NCI-H345 treated with DMSO at 0.1 percent for 48 hours (cell line): ENCODE measurements at regions not wholly inside any gene's neighbourhood (a gene's known extent, or its start where the extent isn't known, plus 50 kb on each side); places are given as distances from the start of the nearest gene placed in this dataset.

ENCODE experiments used
- DNase-seq: peaks from one replicate; lab custom pipeline; 2025; ENCODE audit not compliant: unreplicated experiment; lab: John Stamatoyannopoulos, UW

GRCh38 chr9:94159069-94159939 is 75.0 kb downstream of the PTPDC1 start:
- no peak for DNase-seq

DNA sequence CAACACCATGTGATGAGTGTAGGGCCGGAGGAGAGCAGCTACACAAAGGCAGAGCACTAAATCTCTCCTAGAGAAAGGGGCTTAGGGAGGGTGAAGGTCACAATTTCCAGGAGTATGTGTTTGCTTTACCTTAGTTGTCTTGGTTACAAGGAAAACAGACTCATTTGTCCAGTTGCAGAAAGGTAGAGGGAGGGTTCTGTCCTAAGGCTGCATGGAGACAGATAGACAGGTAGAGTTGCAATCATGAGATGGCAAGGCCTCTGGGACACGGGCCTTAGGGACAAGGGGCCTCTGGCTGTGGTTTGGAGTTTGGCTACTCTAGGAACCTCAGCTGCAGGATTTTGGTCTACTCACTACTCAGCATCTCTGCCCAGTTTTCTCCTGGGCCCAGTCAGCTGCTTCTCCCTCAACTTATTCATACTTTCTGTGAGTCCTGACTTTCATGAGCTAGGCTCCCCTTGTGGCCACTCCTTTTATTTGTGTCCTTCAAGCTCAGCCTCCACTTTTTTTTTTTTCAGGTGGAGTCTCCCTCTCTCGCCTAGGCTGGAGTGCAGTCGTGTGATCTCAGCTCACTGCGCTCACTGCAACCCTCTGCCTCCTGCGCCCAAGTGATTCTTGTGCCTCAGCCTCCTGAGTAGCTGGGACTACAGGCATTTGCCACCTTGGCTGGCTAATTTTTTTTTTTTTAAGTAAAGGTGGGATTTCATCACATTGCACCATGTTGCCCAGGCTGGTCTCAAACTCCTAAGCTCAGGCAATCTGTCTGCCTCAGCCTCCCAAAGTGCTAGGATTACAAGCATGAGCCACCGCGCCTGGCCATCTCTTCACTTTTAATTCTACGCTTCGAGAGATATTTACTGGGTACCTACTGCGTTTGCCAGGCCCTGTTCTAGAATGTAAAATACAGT is 76.6 kb downstream of the PTPDC1 start:
- DNase-seq, result no peak

- DNase-seq, result no peak
Observed at GRCh38 chr9:94161673-94162072, 77.4 kb downstream of the PTPDC1 start.

DNA sequence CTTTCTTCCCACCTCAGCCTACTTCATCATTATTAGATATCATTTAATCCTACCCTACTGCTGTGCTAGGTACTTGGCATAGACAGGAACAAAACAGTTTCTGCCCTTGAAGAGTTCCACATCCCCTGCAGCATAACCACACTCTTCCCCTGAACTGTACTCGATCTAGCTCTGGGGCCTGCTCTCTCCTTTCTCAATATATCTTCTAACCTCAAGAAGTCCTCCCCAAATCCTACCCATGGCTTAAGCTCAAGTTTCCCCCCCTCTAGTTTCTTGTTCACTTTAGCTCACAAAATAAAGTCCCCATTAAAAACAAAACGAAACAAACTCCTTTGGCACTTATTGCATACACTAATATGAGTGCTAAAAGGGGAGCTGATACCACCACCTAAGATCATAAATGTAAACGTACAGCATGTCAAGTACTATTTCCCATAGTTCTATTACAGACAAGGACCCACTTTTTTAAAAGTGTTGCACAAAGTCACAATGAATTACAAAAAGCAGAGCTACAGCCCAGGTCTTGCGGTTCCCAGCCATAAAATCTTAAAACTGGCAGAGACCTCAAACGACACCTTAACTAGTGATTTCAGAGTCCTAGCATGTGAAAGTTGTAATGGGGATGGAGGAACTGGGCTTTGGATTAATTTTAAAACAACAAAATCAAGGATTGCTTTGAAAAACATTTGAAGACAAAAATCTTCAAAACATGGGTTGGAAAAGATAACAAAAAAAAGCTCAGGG is 80.7 kb downstream of the PTPDC1 start:
- no peak for DNase-seq

DNA sequence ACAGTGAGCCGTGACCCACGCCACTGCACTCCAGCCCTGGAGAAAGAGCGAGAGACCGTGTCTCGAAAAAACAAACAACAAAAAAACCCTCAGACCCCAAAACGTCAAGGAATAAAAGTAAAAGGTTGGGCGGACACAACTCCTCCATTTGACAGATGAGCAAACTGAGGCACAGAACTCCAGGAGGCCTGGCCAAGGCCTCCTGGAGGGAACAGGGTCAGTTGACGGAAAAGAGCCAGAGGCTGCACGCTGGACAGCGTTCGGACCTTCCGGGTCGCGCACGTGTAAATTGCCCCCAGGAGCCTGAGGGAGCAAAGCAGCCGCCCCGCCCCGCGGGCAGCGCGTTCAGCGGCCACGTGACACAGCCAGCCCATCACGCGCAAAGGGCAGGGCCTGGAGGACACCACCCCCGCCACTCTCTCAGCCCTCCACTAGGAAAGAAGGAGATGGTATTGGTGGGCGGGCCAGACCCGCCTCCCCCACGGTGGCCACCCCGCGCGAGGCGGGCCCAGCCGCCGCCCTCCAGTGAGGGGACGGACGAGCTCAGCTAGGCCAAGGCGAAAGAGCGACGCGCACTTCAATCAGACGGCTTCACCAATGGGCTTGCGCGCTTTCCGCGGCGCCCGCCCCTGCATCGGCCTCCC is 81.5 kb downstream of the PTPDC1 start:
- peak; percentile 91 for DNase-seq

DNA sequence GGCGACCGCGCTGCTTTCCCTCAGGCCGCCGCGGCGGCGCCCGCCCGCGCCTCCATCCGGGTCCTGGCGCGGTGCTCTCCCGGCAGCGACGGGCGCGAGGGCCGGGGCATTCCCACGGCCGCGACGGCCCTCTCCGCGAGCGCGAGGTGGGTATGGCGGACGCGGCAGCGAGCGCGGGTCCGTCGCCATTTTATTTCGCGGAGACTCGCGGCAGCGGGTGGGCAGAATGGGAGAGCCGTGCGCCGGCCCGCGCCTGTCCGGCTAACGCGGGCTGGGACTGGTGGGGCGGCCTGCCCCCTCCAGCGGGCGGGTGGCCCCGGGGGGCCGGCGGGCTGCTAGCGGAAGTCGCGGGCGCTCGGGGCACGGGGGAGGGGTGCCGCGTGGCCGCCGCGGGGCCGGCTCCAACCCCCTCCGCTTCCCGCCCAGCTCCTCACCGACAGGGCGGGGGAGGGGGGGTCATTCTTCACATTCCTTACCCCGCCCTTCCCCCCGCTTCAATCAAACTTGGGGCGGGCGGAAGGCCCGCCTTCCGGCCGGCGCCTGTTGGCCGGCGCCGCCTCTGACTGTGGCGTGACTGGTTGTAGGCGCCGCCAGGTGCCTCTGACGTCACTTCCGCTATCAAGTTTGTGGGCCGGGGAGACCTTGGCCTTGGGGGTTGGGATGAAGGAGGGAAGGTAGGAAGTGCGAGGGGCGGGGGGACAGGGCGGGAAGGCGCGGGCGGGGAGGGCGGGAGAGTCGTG is 82.1 kb downstream of the PTPDC1 start:
- peak; percentile 93 for DNase-seq

DNA sequence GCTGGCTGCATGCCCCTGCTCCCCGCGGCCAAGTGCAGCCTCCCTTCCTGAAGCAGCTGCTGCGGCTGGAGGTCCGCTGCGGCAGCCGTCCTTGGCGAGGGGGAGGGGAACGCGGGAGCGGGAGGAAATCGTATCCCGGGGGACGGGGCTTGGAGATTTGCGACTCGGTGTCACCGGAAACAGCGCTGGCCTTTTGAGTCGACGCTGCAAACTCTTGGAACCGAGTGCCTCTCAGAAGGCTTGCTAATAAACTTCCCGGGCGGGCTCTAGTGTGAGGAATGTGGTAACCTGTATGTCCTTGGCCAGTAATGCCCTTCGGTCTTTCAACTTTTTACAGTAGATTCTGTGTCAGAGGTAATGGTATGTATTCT is 82.7 kb downstream of the PTPDC1 start:
- DNase-seq, result no peak

- DNase-seq, result no peak
Observed at GRCh38 chr9:94167376-94167890, 83.2 kb downstream of the PTPDC1 start.

- no peak for DNase-seq
Observed at GRCh38 chr9:94168203-94169000, 84.1 kb downstream of the PTPDC1 start.

DNA sequence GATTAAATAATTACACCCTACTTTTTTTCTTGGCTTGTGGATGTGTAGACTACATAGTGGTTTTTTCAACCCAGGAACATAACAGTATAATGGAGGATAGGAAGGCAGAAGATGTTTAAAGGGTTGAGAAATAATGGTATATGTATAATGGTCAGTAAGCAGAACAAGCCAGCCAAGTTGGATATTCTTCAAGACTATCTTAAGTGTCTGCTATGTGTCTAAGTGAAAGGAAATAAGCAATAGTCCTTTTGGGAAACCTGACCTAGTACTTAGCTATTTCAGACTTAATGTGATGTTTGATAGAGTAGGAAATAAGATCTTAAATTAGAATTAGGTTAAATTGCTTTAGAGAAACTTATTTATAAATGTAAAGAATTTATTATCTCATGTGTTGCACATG is 85.7 kb downstream of the PTPDC1 start:
- no peak for DNase-seq

DNA sequence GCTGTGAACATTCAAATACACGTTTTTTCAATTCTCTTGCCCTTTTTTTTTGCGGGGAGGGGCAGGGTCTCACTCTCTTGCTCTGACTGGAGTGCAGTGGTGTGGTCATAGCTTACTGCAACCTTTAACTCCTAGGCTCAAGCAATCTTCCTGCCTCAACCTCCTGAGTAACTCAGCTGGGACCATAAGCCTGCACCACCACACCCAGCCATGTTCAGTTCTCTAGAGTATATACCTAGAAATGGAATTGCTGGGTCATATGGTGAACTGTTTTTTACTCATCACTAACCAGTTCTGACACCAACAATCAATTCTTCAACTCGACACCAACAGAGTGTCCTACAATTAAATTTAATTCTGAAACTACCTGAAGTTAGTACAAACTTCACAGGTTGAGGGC is 85.5 kb upstream of the ZNF169 start:
- DNase-seq, result no peak

GRCh38 chr9:94174164-94174563 is 84.9 kb upstream of the ZNF169 start:
- no peak for DNase-seq

DNA sequence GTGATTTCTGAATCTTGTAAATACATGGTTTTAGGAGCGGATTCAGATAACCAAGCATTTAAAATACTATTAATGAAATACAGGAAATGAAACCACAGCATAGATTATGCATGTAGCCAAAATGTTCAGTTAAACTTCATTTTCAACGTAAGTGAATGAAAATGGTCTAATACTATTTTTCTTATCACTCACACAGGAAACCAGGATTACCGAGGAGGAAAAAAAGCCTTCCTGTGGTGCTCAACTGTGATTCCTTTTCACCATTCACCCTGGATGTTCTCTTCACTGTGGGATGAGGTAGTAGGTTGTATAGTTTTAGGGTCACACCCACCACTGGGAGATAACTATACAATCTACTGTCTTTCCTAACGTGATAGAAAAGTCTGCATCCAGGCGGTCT is 83.4 kb upstream of the ZNF169 start:
- no peak for DNase-seq

DNA sequence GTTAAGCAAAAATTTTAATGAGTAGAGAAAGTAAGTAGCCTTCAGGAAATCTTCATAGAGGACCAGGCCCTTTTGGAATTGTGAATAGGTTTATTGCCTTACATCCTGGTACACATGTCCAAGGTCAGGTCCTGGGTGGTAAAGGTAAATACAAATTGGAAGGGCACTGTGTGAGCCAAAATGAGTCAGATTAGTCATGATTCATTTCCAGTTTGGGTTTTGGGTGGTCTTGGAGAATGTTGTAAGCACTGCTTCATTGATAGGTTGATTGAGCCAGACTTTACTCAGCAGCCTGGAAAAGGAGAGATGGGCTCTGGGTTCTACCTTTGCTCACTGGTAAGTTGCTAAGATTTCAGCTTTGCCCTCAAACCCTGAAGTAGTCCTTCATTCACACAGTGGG is 82.5 kb upstream of the ZNF169 start:
- no peak for DNase-seq

- DNase-seq, result no peak
Observed at GRCh38 chr9:94178927-94179326, 80.2 kb upstream of the ZNF169 start.

- no peak for DNase-seq
Observed at GRCh38 chr9:94181408-94182181, 77.5 kb upstream of the ZNF169 start.

GRCh38 chr9:94182532-94182931 is 76.6 kb upstream of the ZNF169 start:
- DNase-seq, result no peak

DNA sequence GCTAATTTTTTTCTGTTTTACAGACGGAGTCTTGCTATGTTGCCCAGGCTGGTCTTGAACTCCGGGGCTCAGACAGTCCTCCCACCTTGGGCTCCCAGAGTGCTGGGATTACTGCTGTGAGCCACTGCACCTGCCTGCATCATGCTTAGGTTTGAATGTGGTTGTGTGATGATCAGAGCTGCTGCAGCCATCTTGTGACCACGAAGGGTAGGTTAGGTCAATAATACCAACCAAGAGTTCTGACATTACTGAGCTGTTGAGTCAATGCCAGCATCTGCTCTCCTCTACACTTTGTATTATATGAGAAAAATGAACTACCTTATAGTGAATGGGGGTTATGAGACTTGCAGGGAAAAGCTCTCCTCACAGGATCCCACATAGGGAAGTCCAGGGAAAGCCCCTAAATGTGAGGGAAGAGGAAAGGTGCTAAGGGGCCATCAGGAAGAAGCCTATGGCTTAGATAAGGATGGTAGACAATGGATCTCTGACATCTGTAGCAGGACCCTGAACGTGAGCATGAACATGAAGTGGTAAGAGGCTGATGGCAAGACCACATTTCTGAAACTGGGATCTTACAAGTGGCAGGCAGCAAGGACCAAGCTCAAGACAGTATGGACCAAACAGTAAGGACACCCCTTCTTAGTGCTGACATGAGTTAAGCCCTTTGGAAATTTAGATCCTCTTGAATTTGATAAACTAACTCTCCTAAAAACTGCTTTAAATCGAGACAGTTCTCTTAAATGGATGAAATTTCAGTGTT is 75.7 kb upstream of the ZNF169 start:
- DNase-seq, result no peak
